SK-N-MC (cell line): ENCODE measurements at regions not wholly inside any gene's neighbourhood (a gene's known extent, or its start where the extent isn't known, plus 50 kb on each side); places are given as distances from the start of the nearest gene placed in this dataset.

Experiments used
- DNase-seq: peaks from one replicate; pipeline ENCODE4 v3.0.0-alpha.2; 2011; ENCODE audit warnings: low read depth, low spot score
- H3K27ac ChIP-seq: fragments of 200-600 bp; sonication (generic); 2 replicates; pipeline ENCODE4 v1.5.1; 2016; ENCODE audit warnings: mixed run types
- H3K36me3 ChIP-seq: fragments of 200-600 bp; sonication (generic); 2 replicates; pipeline ENCODE4 v1.6.1; 2017; ENCODE audit warnings: antibody characterized with exemption, low read length, mixed read lengths; ENCODE audit not compliant: insufficient read depth
- H3K4me3 ChIP-seq: fragments of 200-600 bp; sonication (generic); 2 replicates; pipeline ENCODE4 v1.5.1; 2016
- H3K9ac ChIP-seq: fragments of 200-600 bp; sonication (generic); 2 replicates; pipeline ENCODE4 v1.8.0; 2017; ENCODE audit warnings: mixed run types, mixed read lengths; ENCODE audit not compliant: insufficient read length
- H3K9me3 ChIP-seq: fragments of 200-600 bp; sonication (generic); 2 replicates; pipeline ENCODE4 v1.6.1; 2017; ENCODE audit warnings: low read depth, mild to moderate bottlenecking, antibody characterized with exemption, low read length, moderate library complexity, mixed read lengths
- EZH2 ChIP-seq: fragments of 200-600 bp; sonication (generic); IDR thresholded peaks from one replicate; pipeline ENCODE4 v1.6.1; 2017; ENCODE audit warnings: antibody characterized with exemption
- FOXP2 ChIP-seq: optimal IDR thresholded peaks from 2 replicates; pipeline ENCODE3; 2011; ENCODE audit warnings: mild to moderate bottlenecking, moderate library complexity; ENCODE audit not compliant: insufficient read depth; ENCODE audit errors: extremely low read length, control extremely low read depth
- POLR2AphosphoS5 ChIP-seq: IDR thresholded peaks from 2 replicates; pipeline ENCODE4 v1.6.1; 2012; ENCODE audit warnings: mild to moderate bottlenecking, low read depth, low read length, borderline replicate concordance

DNA sequence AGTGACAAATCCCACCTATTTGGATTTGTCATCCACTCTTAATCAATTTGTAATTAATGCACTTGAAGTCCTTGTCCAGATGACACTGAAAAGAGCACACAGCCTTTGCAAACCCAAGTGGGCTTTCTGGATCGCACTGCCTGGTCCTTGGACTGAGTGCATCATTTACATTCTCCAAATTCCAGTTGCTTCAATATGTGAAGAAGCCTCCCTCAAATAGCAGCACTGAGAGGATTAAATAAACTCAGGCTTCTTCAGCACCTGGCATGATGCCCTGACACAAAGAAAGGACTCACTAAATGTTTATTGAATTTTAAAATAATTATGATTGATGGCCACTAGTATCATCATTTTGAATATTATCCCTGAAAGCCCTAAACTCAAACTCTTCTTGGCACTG is 496.5 kb downstream of the VRK1 start:
- peak overlapping the region; percentile 93; the same call in 1 of the 2 replicates for H3K27ac ChIP-seq
- no peak for DNase-seq
- H3K9me3 ChIP-seq, result no peaks in the 10 kb centered on the region
- no peaks in the 10 kb centered on the region for H3K36me3 ChIP-seq
- TF ChIP-seq POLR2AphosphoS5, result no peak
- TF ChIP-seq EZH2, result no peak
- no peak for TF ChIP-seq FOXP2
- no peak overlapping the region for H3K9ac ChIP-seq
- no peak overlapping the region for H3K4me3 ChIP-seq

DNA sequence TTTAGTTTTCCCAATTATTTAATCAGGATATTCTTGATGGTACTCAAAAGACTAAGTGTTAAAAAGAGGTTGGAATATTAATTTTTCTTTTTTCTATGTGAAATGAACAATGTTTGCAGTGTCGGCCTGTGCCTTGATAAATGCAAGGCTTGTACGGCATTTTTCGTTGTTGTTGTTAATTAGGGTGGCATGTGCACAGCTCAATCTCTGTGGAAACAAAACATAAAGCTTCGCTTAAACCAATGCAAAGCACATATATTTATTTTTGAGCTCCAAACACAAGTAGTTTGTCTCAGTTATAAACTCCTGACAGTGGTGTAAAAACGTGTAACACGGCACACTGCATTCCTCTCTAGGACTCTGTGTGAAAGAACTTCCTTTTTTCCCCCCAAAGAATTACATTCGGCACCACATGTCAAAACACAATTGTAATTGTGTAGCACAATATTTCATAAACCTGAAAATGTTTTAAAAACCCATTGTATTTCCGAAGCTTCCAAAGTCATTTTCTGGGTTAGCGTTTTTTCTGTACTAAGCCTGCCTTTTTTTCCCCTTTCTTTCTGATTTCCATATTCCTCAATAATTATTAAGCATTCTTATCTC is 498.0 kb downstream of the VRK1 start:
- no peaks in the 10 kb centered on the region for H3K9me3 ChIP-seq
- peak overlapping the region; percentile 40 for H3K4me3 ChIP-seq
- peak overlapping the region; percentile 69 for H3K9ac ChIP-seq
- TF ChIP-seq POLR2AphosphoS5, result no peak
- no peak for TF ChIP-seq EZH2
- TF ChIP-seq FOXP2, result no peak
- DNase-seq, result no peak
- H3K27ac ChIP-seq, result peak overlapping the region; percentile 93
- H3K36me3 ChIP-seq, result no peaks in the 10 kb centered on the region

DNA sequence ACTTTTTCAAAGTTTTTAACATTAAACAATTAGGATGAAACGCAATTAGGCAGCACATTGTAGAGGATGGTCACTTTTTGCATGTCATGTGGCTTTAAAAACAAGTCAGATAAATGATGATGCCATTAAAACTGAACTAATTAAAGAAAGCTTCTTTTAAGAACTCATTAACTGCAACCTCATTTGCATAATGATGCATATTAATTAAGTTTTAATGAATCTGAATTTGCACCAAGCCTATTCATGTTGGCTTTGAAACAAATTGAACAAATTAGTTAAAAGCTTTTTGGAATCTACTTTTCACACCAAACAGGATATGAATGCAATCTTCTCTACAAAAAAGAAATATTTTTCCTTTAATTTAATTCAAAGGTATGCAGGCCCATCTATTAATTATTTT is 499.0 kb downstream of the VRK1 start:
- Histone ChIP-seq H3K9me3 (no peaks in the 10 kb centered on the region), H3K4me3 (no peak overlapping the region), H3K9ac (peak overlapping the region; percentile 74), H3K36me3 (no peaks in the 10 kb centered on the region), H3K27ac (peak overlapping the region; percentile 93)
- DNase-seq, result no peak
- TF ChIP-seq FOXP2, result no peak
- no peak for TF ChIP-seq EZH2
- TF ChIP-seq POLR2AphosphoS5, result no peak

DNA sequence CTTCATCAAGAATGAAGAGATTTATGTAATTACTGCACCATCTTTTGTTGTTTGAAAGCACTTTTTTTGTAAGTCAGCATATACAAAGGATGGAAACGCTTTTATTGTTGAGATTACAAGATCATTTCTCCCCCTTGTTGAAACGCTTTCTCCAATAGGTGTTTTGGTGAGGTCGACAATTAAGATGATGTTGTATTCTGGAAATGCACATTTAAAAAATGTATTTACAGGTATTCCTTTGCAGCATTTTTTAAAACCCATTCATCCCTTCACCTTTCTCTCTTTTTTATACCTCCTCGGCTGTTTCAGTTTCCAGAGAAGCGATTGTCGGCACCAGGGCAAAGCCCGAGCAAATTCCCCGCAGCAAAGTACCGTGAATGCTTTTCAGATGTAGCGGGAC is 499.9 kb downstream of the VRK1 start:
- no peaks in the 10 kb centered on the region for H3K36me3 ChIP-seq
- H3K9me3 ChIP-seq, result no peaks in the 10 kb centered on the region
- TF ChIP-seq POLR2AphosphoS5, result no peak
- DNase-seq, result no peak
- peak overlapping the region; percentile 93 for H3K27ac ChIP-seq
- H3K4me3 ChIP-seq, result peak overlapping the region; percentile 74
- H3K9ac ChIP-seq, result peak overlapping the region; percentile 74

DNA sequence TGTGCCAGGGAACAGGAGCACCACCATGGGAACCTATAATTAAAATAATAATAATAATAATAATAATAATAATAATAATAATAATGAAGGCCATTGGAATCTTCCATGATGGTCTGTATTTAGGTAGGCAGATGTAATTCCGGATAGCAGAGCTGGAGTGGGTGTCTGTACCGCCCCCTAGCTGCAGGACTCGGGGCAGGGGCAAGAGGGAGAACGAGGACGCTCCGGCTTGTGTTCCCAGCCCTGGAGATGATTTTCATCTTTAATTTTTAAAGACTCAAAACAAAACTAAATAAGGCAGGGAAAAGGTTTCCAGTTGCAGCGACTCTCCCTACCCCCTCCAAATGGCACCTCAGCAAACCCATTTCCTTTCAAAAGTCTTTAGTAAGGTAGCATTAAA is 501.1 kb downstream of the VRK1 start:
- TF ChIP-seq EZH2, result no peak
- no peak for TF ChIP-seq POLR2AphosphoS5
- TF ChIP-seq FOXP2, result no peak
- DNase-seq, result no peak

DNA sequence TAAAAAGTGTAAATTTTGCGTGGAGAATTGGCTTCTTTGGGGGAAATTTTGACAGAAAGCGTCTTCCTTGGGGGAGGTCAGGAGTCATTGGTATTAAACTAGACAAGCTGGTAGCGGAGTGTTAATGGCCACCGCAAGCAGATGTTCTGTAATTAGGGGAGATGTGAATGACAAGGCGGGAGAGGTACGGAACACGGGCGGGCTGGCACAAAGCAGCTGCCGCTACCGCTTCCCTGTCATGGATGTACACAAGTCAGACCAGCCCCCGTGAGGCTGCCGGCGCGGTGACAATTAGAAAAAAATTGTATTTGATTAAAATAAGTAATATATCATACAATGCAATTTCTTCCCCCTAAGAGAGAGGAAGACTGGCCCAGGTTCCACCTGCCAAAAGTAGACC is 501.6 kb downstream of the VRK1 start:
- Histone ChIP-seq H3K9ac (no peak overlapping the region), H3K4me3 (no peak overlapping the region), H3K9me3 (no peaks in the 10 kb centered on the region), H3K27ac (peak overlapping the region; percentile 29; the same call in 1 of the 2 replicates), H3K36me3 (no peaks in the 10 kb centered on the region)
- DNase-seq, result no peak
- TF ChIP-seq FOXP2, result no peak
- TF ChIP-seq EZH2, result no peak
- no peak for TF ChIP-seq POLR2AphosphoS5

More for the DNA sequence above, 501.1 kb downstream of the VRK1 start:
- no peaks in the 10 kb centered on the region for H3K9me3 ChIP-seq
- peak overlapping the region; percentile 93; the same call in 1 of the 2 replicates for H3K27ac ChIP-seq
- no peaks in the 10 kb centered on the region for H3K36me3 ChIP-seq
- no peak overlapping the region for H3K9ac ChIP-seq
- no peak overlapping the region for H3K4me3 ChIP-seq

DNA sequence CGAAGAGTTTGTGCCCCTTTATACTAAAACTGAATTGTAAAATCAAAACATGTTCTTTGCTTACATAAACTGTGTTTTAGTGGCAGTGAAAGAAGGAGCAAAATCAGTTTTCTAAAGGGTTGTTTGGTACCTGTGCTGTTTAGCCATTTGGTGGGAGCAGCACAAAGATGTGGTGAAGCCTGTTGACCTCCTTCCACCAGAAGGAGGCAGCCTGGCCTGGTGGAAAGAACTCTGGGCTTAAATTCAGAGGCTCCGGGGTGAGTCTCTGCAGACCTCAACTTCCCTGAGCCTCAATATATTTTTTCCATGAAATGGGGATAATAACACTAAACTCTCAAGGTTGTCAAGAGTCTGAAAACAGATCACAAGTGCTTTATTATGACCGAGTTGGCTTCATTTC is 502.5 kb downstream of the VRK1 start:
- no peak for DNase-seq
- TF ChIP-seq POLR2AphosphoS5 (no peak), FOXP2 (no peak), EZH2 (no peak)
- 0 out of 2 replicates have a peak overlapping the region, but pooled peaks have one; percentile 16 for H3K27ac ChIP-seq
- no peak overlapping the region for H3K9ac ChIP-seq
- no peaks in the 10 kb centered on the region for H3K36me3 ChIP-seq
- H3K9me3 ChIP-seq, result no peaks in the 10 kb centered on the region
- H3K4me3 ChIP-seq, result no peak overlapping the region

DNA sequence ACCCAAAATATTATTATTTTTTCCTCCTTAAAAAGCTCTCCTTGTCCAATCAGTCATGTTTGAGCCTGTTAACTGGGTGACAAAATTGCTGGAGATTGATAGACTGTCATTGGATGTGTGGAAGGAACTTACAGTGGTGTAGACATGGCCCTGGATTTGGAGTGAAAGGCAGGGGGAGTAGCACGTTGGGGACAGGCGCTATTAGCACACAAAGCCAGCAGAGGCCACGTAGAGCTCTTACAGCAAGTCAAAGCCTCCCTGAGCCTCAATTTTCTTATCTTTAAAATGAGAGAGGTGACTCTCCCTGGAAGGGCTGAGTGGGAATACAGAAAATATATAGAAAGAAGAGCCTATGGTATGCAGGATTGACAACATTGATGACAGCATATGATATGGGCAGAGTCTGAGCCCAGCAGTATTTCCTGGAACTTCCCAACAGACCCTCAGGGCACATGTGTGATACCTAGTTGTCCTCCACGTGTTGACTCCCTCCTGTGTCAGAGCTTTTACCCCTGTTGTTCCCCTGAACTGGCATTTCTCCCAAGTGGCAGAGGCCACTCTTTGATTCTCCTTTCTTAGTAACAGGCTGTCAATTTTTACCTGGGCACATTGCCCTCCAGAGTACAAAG is 504.9 kb downstream of the VRK1 start:
- no peaks in the 10 kb centered on the region for H3K36me3 ChIP-seq
- no peak for DNase-seq
- no peak overlapping the region for H3K4me3 ChIP-seq
- no peaks in the 10 kb centered on the region for H3K9me3 ChIP-seq
- no peak overlapping the region for H3K9ac ChIP-seq
- H3K27ac ChIP-seq, result no peak overlapping the region
- TF ChIP-seq FOXP2, result no peak
- TF ChIP-seq EZH2, result no peak
- TF ChIP-seq POLR2AphosphoS5, result no peak
